ENCODE measurements at regions not wholly inside any gene's neighbourhood (a gene's known extent, or its start where the extent isn't known, plus 50 kb on each side); places are given as distances from the start of the nearest gene placed in this dataset.

DNA sequence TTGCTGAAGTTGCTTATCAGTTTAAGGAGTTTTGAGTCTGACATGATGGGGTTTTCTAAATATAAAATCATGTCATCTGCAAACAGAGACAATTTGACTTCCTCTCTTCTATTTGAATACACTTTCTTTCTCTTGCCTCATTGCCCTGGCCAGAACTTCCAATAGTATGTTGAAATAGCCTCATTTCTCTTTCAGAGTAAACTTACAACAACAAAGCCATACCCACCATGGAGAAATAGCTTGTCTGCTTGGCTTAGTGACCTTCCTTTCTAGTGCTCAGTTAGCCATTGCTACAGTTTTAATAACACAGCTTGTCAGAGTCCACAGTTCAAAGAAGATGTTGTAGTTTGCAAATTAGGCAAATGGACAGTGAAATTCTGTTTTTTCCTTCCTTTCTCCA lies 228.0 kb downstream of the ETAA1 start:
- no peak for DNase-seq

- DNase-seq, result no peak
Measured at GRCh38 chr2:67625690-67626475, 228.8 kb downstream of the ETAA1 start.

GRCh38 chr2:67626656-67627055 lies 229.5 kb downstream of the ETAA1 start:
- no peak for DNase-seq

GRCh38 chr2:67627456-67628207 lies 230.5 kb downstream of the ETAA1 start:
- no peak for DNase-seq

DNA sequence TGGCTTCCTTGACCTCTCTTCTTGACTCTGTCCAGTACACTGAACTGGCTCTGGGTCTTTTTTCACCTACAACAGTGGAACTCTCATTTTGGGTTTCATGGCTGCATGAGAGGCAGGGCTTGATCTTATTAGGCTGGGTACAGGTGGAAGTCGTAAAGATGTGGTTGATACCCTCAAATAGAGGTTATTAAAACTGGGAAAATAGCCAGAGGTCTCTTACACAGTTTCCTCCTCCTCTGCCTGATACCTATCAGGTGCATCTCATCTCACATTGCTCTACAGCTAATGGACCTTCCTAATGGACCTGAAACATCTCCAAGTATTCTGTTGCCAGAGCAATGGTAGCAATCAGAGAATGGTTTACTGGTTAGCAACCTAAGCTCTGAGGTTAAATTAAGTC lies 231.8 kb downstream of the ETAA1 start:
- DNase-seq, result peak; percentile 3

DNA sequence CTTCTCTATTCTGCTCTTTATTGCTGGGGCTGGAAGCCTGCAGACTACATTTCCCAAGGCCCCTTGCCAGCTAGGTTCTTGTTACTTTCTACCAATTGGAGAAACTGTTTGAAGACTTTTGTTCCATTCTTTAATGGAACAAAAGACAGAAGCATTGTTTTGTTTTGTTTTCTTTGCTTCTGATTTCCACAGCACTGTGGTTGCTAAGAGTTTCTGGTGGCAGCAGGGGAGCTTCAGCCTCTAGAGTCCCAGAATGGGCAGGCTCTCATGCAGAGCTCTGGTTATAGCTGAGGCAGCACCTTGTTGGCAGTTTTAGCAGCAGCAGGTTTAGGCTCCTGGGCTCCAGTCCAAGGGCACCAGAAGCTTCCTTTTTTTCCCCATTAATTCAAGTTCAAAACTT lies 234.3 kb downstream of the ETAA1 start:
- no peak for DNase-seq

DNA sequence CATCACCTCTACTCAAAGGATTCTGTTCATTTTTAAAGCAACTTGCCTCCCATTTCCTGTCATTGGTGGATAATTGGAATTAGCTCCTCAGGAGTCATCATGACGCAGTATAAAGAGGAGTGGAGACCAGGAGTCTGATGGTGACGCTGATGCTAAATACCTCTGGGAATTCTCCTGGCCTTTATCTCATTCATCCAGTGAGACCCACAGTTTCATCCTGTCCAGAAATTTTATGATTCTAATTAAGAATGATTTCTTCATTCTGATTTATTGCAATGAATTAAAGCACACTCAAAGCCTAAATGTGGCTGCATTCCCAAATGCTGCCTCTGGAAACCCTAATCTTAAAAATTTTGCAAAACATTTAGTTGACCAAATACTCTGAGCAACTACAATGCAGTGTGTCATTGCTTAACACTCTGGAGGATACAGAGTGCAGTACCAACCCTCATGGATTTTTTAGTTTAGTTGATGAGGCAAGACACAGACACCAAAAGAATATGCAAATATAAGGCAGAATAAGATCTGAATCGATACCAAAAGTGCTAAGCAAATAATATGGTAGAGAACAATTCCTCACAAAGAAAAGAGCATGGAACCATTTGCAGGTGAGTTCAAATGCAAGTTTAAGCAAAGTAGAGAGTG lies 236.2 kb downstream of the ETAA1 start:
- no peak for DNase-seq

DNA sequence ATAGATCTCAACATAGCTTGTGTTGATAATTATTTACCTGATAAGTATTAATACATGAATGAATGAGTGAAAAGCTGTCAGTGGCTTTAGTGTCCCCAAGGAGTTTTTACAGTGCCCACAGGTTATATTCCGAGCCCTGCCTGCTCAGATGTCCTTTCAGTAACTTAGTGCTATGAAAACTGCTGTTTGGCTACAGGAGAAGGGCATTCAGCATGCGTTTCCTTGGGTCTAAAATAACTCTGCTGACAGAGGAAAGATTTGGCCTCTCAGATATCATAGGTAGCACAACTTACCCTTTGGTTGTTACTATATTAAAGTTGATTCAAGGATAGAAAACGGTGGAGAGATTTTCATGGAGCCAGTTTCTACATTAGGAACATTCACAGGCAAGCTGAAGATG lies 241.0 kb downstream of the ETAA1 start:
- DNase-seq, result no peak

GRCh38 chr2:67641312-67642045 lies 244.3 kb downstream of the ETAA1 start:
- DNase-seq, result peak; percentile 9

DNA sequence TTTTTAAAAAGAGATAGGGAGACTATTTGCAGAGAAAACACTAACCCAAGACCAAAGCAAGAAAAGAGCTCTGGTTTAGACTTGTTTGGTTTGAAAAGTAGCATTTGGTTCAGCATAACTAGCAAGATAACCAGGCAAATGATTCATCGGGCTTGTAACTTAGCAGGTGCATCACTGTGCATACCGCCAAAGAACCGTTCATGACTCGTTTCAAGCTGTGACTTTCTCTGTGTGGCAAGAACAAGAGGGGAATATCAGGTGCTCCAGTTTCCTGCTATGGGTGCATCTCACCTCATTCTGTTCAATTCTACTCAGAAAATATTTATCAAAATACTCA lies 244.9 kb downstream of the ETAA1 start:
- peak; percentile 22 for DNase-seq

DNA sequence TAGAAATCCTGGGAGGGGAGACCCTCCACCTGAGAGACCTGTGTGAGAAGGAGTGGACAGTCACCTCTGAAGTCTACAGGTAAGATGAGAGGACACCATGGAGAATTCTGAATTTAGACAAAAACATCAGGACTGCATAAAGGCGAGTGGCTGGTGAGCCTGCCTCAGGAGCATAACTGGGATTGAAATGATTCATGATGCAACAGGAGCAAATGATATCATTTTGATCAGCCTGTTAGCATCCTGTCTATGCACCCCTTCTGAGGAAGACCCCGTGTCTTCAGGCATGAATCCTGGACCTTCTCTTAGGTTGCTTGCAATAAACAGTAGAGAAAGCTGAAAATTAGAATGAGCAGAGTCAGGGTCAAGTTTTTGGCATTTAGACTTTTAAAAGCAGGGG lies 245.8 kb downstream of the ETAA1 start:
- no peak for DNase-seq

GRCh38 chr2:67645280-67646138 lies 248.4 kb downstream of the ETAA1 start:
- no peak for DNase-seq

DNA sequence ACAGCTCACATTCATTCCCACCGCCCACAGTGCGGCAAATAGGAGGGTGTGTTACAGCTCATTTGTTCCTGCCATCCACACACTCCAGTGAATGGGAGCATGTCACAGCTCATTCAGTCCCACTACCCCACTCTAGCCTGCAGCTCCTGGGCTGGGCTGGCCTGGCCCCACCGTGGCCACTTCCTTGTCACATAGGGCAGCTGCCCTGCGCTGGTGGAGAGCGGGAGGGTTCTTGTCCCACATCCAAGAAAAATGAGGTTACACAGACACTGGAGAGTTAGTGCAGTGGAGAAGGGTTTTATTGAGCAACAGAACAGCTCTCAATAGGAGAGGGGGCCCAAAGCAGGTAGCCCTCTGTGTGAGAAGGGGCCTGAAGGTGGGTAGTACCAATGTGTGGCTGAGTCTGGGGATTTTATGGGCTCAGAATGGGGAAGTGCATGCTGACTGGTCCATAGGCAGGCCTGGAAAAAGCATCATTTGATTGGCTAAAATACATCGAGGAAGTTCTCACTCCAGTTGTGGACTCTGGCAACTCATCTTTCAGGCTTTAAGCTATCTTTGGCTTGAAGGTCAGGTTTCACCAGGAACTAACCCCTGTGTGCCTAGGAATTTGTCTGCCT lies 249.7 kb downstream of the ETAA1 start:
- no peak for DNase-seq

GRCh38 chr2:67649331-67650261 lies 252.5 kb downstream of the ETAA1 start:
- peak; percentile 89 for DNase-seq

GRCh38 chr2:67650291-67651133 lies 253.4 kb downstream of the ETAA1 start:
- peak; percentile 74 for DNase-seq

GRCh38 chr2:67651565-67651964 lies 254.4 kb downstream of the ETAA1 start:
- no peak for DNase-seq

DNA sequence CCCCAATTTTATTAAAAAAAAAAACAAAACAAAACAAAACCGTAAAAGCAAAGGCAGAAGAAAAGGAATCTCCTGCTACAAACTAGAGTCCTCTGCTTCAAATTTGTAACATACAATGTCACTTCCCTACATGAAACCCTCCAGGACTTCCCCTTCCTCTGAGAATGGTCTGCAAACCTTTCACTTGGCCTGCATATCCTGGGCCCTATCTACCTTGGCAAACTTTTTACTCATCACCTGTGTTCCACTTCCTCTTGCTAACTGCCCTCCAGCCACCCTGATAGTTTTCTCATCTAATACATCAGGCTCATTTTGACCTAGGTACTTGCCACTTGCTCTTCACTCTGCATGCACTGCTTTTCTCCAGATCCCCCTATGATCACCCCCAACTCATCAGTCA lies 255.5 kb downstream of the ETAA1 start:
- DNase-seq, result no peak

GRCh38 chr2:67656875-67657274 lies 259.7 kb downstream of the ETAA1 start:
- DNase-seq, result no peak

- DNase-seq, result no peak
Measured at GRCh38 chr2:67658820-67659219, 261.7 kb downstream of the ETAA1 start.

Data from NCI-H69 (cell line).